T-cell (primary cell): ENCODE measurements at regions not wholly inside any gene's neighbourhood (a gene's known extent, or its start where the extent isn't known, plus 50 kb on each side); places are given as distances from the start of the nearest gene placed in this dataset.

Experiments
- ATAC-seq, 4 experiments: fragments of 200-7000 bp in 3 of 4; fragments of 150-1000 bp in 1 of 4; cut with Tn5 transposase; replicated peaks in 1 of 4; 1 replicate in 3 of 4; 2 replicates in 1 of 4; pipeline ENCODE4 v1.10.0; 2021; ENCODE audit warnings: moderate library complexity in 3 of 4, mild to moderate bottlenecking in 2 of 4, moderate number of reproducible peaks in 1 of 4
- CTCF ChIA-PET, 2 donors: fragments of 300-600 bp; sonication (Branson Sonifier 250); formaldehyde crosslinking; loops; one replicate each; lab custom pipeline; 2022; ENCODE audit warnings: antibody characterized with exemption in 2 of 2; lab: Charles Lee
- POLR2A ChIA-PET, 2 donors: fragments of 300-600 bp; sonication (Branson Sonifier 250); formaldehyde crosslinking; loops; one replicate each; lab custom pipeline; 2022; ENCODE audit warnings: antibody characterized with exemption in 2 of 2; lab: Charles Lee
- DNase-seq, 35 experiments: peaks; one replicate each; pipeline versions ENCODE4 v3.0.0 to v3.0.0-alpha.2; 2013 to 2023
- H3K27ac ChIP-seq: one replicate; pipeline ENCODE4 v1.5.1; 2013; ENCODE audit warnings: low read length
- H3K27me3 ChIP-seq, 2 experiments: replicated peaks in 1 of 2; 1 replicate in 1 of 2; 2 replicates in 1 of 2; pipeline versions ENCODE4 v1.6.1 to v1.7.0; 2013; ENCODE audit warnings: low read length in 1 of 2, mixed read lengths in 1 of 2; ENCODE audit not compliant: control insufficient read depth in 2 of 2, insufficient read depth in 2 of 2; ENCODE audit errors: extremely low read depth in 1 of 2
- H3K36me3 ChIP-seq, 2 donors: 1 replicate in 1 of 2; 2 replicates in 1 of 2; pipeline versions ENCODE4 v1.6.1 to v1.7.0; 2013; ENCODE audit warnings: low read length in 1 of 2; ENCODE audit not compliant: control insufficient read depth in 2 of 2, insufficient read depth in 1 of 2; ENCODE audit errors: extremely low read depth in 1 of 2
- H3K4me1 ChIP-seq, 2 experiments: 1 replicate in 1 of 2; 2 replicates in 1 of 2; pipeline versions ENCODE4 v1.6.1 to v1.7.0; 2013; ENCODE audit warnings: low read length in 2 of 2, mixed read lengths in 1 of 2; ENCODE audit not compliant: insufficient read depth in 2 of 2, control insufficient read depth in 1 of 2; ENCODE audit errors: extremely low read depth in 1 of 2
- H3K4me3 ChIP-seq, 2 donors: 1 replicate in 1 of 2; 2 replicates in 1 of 2; pipeline versions ENCODE4 v1.5.1 to v1.7.0; 2013; ENCODE audit warnings: mild to moderate bottlenecking in 2 of 2, low read length in 1 of 2, moderate library complexity in 1 of 2; ENCODE audit not compliant: control insufficient read depth in 1 of 2; ENCODE audit errors: extremely low read depth in 1 of 2
- H3K9me3 ChIP-seq: 2 replicates; pipeline ENCODE4 v1.7.0; 2013
- H3K27ac Mint-ChIP-seq, 2 donors: one replicate each; pipeline ENCODE4 v1.8.0; 2020 to 2021; ENCODE audit warnings: mild to moderate bottlenecking in 2 of 2, mixed read lengths in 2 of 2
- H3K27me3 Mint-ChIP-seq, 2 donors: one replicate each; pipeline ENCODE4 v1.8.0; 2021 to 2022; ENCODE audit warnings: mixed read lengths in 2 of 2
- H3K36me3 Mint-ChIP-seq: one replicate; pipeline ENCODE4 v1.8.0; 2021; ENCODE audit warnings: mixed read lengths
- H3K4me1 Mint-ChIP-seq, 3 donors: one replicate each; pipeline ENCODE4 v1.8.0; 2020 to 2022; ENCODE audit warnings: mixed read lengths in 3 of 3, mild to moderate bottlenecking in 1 of 3
- H3K4me3 Mint-ChIP-seq, 3 donors: one replicate each; pipeline ENCODE4 v1.8.0; 2020 to 2022; ENCODE audit warnings: mild to moderate bottlenecking in 3 of 3, mixed read lengths in 3 of 3, moderate library complexity in 3 of 3
- H3K9me3 Mint-ChIP-seq, 3 donors: one replicate each; pipeline ENCODE4 v1.8.0; 2020 to 2022; ENCODE audit warnings: mixed read lengths in 3 of 3
- WGBS: methylation state at CpG from one replicate; pipeline ENCODE4 v1.1.5; 2013; ENCODE audit warnings: missing lambda C conversion rate; ENCODE audit not compliant: insufficient coverage; 5-methylcytosine and 5-hydroxymethylcytosine counted together

DNA sequence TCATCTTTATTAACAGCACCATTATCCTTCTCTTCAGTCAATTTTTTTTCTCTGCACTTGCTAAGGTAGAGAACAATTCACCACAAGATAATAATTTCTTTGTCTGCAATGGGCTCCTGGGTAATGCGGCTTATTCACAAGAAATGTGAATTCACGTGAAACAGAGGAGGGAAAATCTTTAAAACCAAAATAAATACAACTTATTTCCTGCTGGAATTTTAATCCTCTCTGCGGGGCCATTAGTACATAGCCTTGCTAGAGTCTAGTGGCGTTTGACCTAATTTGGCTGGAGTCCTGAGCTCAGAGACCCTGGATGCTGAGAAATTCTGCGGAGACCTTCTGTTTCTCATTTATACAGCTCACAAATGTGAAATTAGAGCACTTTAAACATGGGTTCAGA is 319.3 kb upstream of the MMADHC start:
- H3K9me3 ChIP-seq = no peaks in the 10 kb centered on the region
- CTCF ChIA-PET = no interaction called here
- ATAC-seq (no peak), DNase-seq (no peak)
- Mint-ChIP-seq H3K36me3 (no peaks in the 10 kb centered on the region), H3K27me3 (no peaks in the 10 kb centered on the region), H3K4me3 (no peak overlapping the region), H3K9me3 (peaks cover 0 to 5% (median 3%) of the 10 kb centered on the region in 3 donors), H3K27ac (no peak overlapping the region), H3K4me1 (no peaks in the 10 kb centered on the region)
- no peak overlapping the region for H3K27ac ChIP-seq
- POLR2A ChIA-PET = no interaction called here
- no peaks in the 10 kb centered on the region for H3K36me3 ChIP-seq
- H3K4me3 ChIP-seq = no peak overlapping the region
- WGBS = 83% methylated on average over 1 of the region's 5 CpGs
- no peaks in the 10 kb centered on the region for H3K27me3 ChIP-seq
- no peaks in the 10 kb centered on the region for H3K4me1 ChIP-seq

- Mint-ChIP-seq H3K27me3 (no peaks in the 10 kb centered on the region), H3K4me1 (no peaks in the 10 kb centered on the region), H3K27ac (no peak overlapping the region), H3K4me3 (no peak overlapping the region), H3K36me3 (no peaks in the 10 kb centered on the region), H3K9me3 (peaks cover 0 to 9% (median 0%) of the 10 kb centered on the region in 3 donors)
- H3K27ac ChIP-seq = no peak overlapping the region
- no peaks in the 10 kb centered on the region for H3K9me3 ChIP-seq
- H3K4me3 ChIP-seq = no peak overlapping the region
- no peaks in the 10 kb centered on the region for H3K4me1 ChIP-seq
- POLR2A ChIA-PET = no interaction called here
- H3K36me3 ChIP-seq = no peaks in the 10 kb centered on the region
- H3K27me3 ChIP-seq = no peaks in the 10 kb centered on the region
- CTCF ChIA-PET = no interaction called here
- 67% methylated on average over 1 of the region's 7 CpGs for WGBS
- DNase-seq (no peak), ATAC-seq (no peak)
Measured at GRCh38 chr2:149904352-149905175, 317.0 kb upstream of the MMADHC start.

DNA sequence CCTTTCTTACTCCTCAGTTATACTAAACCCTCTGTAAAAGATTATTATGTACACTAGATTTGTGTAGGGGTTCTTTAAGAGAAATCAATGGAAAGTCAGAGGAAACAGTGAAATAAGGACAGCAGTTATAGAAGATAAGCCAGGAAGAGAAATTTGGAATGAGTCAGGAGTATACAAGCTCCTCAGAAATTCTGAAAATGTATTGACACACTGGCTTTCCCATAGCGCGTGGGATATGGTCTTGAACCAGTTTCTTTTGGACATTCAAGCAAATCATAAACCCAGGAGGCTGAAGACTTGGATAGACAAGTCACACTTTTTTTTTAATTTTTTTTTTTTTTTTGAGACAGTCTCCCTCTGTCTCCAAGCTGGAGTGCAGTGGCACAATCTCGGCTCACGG is 316.1 kb upstream of the MMADHC start:
- Mint-ChIP-seq H3K9me3 (peaks cover 0 to 11% (median 0%) of the 10 kb centered on the region in 3 donors), H3K27ac (no peak overlapping the region), H3K36me3 (no peaks in the 10 kb centered on the region), H3K27me3 (no peaks in the 10 kb centered on the region), H3K4me3 (no peak overlapping the region), H3K4me1 (no peaks in the 10 kb centered on the region)
- Histone ChIP-seq H3K36me3 (no peaks in the 10 kb centered on the region), H3K4me3 (no peak overlapping the region), H3K27ac (no peak overlapping the region), H3K27me3 (no peaks in the 10 kb centered on the region), H3K4me1 (no peaks in the 10 kb centered on the region), H3K9me3 (no peaks in the 10 kb centered on the region)
- no peak for DNase-seq
- no peak for ATAC-seq
- POLR2A ChIA-PET = no interaction called here
- 100% methylated on average over 2 of the region's 4 CpGs for WGBS
- CTCF ChIA-PET = no interaction called here

GRCh38 chr2:149902081-149902480 is 314.5 kb upstream of the MMADHC start:
- no peak for DNase-seq
- Histone ChIP-seq H3K36me3 (no peaks in the 10 kb centered on the region), H3K27me3 (no peaks in the 10 kb centered on the region), H3K27ac (no peak overlapping the region), H3K9me3 (no peaks in the 10 kb centered on the region), H3K4me3 (no peak overlapping the region), H3K4me1 (no peaks in the 10 kb centered on the region)
- ATAC-seq = no peak
- no peak overlapping the region for H3K27ac Mint-ChIP-seq
- H3K36me3 Mint-ChIP-seq = no peaks in the 10 kb centered on the region
- H3K27me3 Mint-ChIP-seq = no peaks in the 10 kb centered on the region
- POLR2A ChIA-PET = no interaction called here
- H3K4me3 Mint-ChIP-seq = no peak overlapping the region
- no peaks in the 10 kb centered on the region for H3K4me1 Mint-ChIP-seq
- CTCF ChIA-PET = no interaction called here
- peaks cover 0 to 9% (median 0%) of the 10 kb centered on the region in 3 donors for H3K9me3 Mint-ChIP-seq
- 31% methylated on average over 3 of the region's 4 CpGs for WGBS

- Histone ChIP-seq H3K4me1 (no peaks in the 10 kb centered on the region), H3K36me3 (no peaks in the 10 kb centered on the region), H3K27me3 (no peaks in the 10 kb centered on the region), H3K27ac (no peak overlapping the region), H3K9me3 (no peaks in the 10 kb centered on the region), H3K4me3 (no peak overlapping the region)
- 67% methylated on average over 1 of the region's 4 CpGs for WGBS
- no peaks in the 10 kb centered on the region for H3K36me3 Mint-ChIP-seq
- POLR2A ChIA-PET = no interaction called here
- DNase-seq (no peak), ATAC-seq (no peak)
- no peak overlapping the region for H3K4me3 Mint-ChIP-seq
- CTCF ChIA-PET = no interaction called here
- H3K9me3 Mint-ChIP-seq = peaks cover 0 to 9% (median 0%) of the 10 kb centered on the region in 3 donors
- H3K27me3 Mint-ChIP-seq = no peaks in the 10 kb centered on the region
- H3K4me1 Mint-ChIP-seq = no peaks in the 10 kb centered on the region
- no peak overlapping the region for H3K27ac Mint-ChIP-seq
Measured at GRCh38 chr2:149901231-149901859, 313.8 kb upstream of the MMADHC start.

- Mint-ChIP-seq H3K4me3 (no peak overlapping the region), H3K27ac (no peak overlapping the region), H3K27me3 (no peaks in the 10 kb centered on the region), H3K4me1 (no peaks in the 10 kb centered on the region), H3K36me3 (no peaks in the 10 kb centered on the region), H3K9me3 (peaks cover 0 to 13% (median 5%) of the 10 kb centered on the region in 3 donors)
- Histone ChIP-seq H3K9me3 (no peaks in the 10 kb centered on the region), H3K4me3 (no peak overlapping the region), H3K36me3 (no peaks in the 10 kb centered on the region), H3K4me1 (no peaks in the 10 kb centered on the region), H3K27me3 (no peaks in the 10 kb centered on the region), H3K27ac (no peak overlapping the region)
- DNase-seq = no peak
- CTCF ChIA-PET = no interaction called here
- POLR2A ChIA-PET = no interaction called here
- ATAC-seq = no peak
- 100% methylated on average over 1 of the region's 2 CpGs for WGBS
Measured at GRCh38 chr2:149899390-149899789, 311.8 kb upstream of the MMADHC start.
